ENCODE measurements at regions not wholly inside any gene's neighbourhood (a gene's known extent, or its start where the extent isn't known, plus 50 kb on each side); places are given as distances from the start of the nearest gene placed in this dataset.

- no peak overlapping the region for H3K27ac ChIP-seq (replicated peaks)
- H3K27me3 ChIP-seq (ENCODE audit: low read depth) = no peaks in the 10 kb centered on the region
- no peak overlapping the region for H3K4me3 ChIP-seq
- no peaks in the 10 kb centered on the region for H3K9me3 ChIP-seq (replicated peaks)
- H3K36me3 ChIP-seq = no peaks in the 10 kb centered on the region
- intact Hi-C loops (cut with micrococcal nuclease) = no loop called here
- peaks cover 4% of the 10 kb centered on the region for H3K4me1 ChIP-seq
- no peak for DNase-seq
- TF ChIP-seq CTCF (IDR thresholded peaks at IDR 0.05; ENCODE audit: borderline replicate concordance) = no peak
Observed at GRCh38 chr6:167767715-167768107, 59.0 kb upstream of the AFDN start.

GRCh38 chr6:167768471-167769215 lies 58.1 kb upstream of the AFDN start:
- H3K27ac ChIP-seq (replicated peaks) = no peak overlapping the region
- no peaks in the 10 kb centered on the region for H3K27me3 ChIP-seq (ENCODE audit: low read depth)
- no peak for TF ChIP-seq CTCF (IDR thresholded peaks at IDR 0.05; ENCODE audit: borderline replicate concordance)
- no peak overlapping the region for H3K4me3 ChIP-seq
- H3K9me3 ChIP-seq (replicated peaks) = no peaks in the 10 kb centered on the region
- intact Hi-C loops (cut with micrococcal nuclease) = no loop called here
- DNase-seq = no peak
- no peaks in the 10 kb centered on the region for H3K36me3 ChIP-seq
- peaks cover 4% of the 10 kb centered on the region for H3K4me1 ChIP-seq

GRCh38 chr6:167769408-167770190 lies 57.1 kb upstream of the AFDN start:
- Histone ChIP-seq H3K36me3 (no peaks in the 10 kb centered on the region), H3K9me3 (replicated peaks) (no peaks in the 10 kb centered on the region), H3K27me3 (ENCODE audit: low read depth) (no peaks in the 10 kb centered on the region), H3K4me1 (peaks cover 4% of the 10 kb centered on the region), H3K4me3 (no peak overlapping the region), H3K27ac (replicated peaks) (no peak overlapping the region)
- TF ChIP-seq CTCF (IDR thresholded peaks at IDR 0.05; ENCODE audit: borderline replicate concordance) = no peak
- DNase-seq = no peak
- intact Hi-C loops (cut with micrococcal nuclease) = no loop called here

GRCh38 chr6:167770291-167770955 lies 56.3 kb upstream of the AFDN start:
- intact Hi-C loops (cut with micrococcal nuclease) = no loop called here

More at GRCh38 chr6:167770291-167770955, 56.3 kb upstream of the AFDN start:
- H3K4me3 ChIP-seq = no peak overlapping the region
- H3K27me3 ChIP-seq (ENCODE audit: low read depth) = no peaks in the 10 kb centered on the region
- H3K9me3 ChIP-seq (replicated peaks) = no peaks in the 10 kb centered on the region
- TF ChIP-seq CTCF (IDR thresholded peaks at IDR 0.05; ENCODE audit: borderline replicate concordance) = no peak
- no peaks in the 10 kb centered on the region for H3K36me3 ChIP-seq
- DNase-seq = no peak
- no peak overlapping the region for H3K27ac ChIP-seq (replicated peaks)
- H3K4me1 ChIP-seq = peaks cover 4% of the 10 kb centered on the region

Data from left ventricle myocardium inferior (tissue), 1 donor.